K562 (cell line): ENCODE measurements at regions not wholly inside any gene's neighbourhood (a gene's known extent, or its start where the extent isn't known, plus 50 kb on each side); places are given as distances from the start of the nearest gene placed in this dataset.

Experiments
- ATAC-seq: fragments of 200-7000 bp; cut with Tn5 transposase; 3 replicates; pipeline ENCODE4 v1.9.1; 2020; ENCODE audit warnings: moderate library complexity
- BruUV-seq: library from RNA; stranded (reverse); fragments of 400-500 nt; replicated peaks from 2 replicates; lab custom pipeline; 2021; lab: Mats Ljungman, UMichigan
- CTCF ChIA-PET: fragments of 300-600 bp; formaldehyde crosslinking; extraction: SDS; loops from one replicate; lab custom pipeline; 2021; ENCODE audit warnings: low intra/inter-chr PET ratio; lab: Yijun Ruan, JAX
- POLR2A ChIA-PET: fragments of 300-600, 350-650 bp; sonication (Branson Sonifier 250); formaldehyde crosslinking; extraction: SDS; loops from one replicate; lab custom pipeline; 2021; ENCODE audit warnings: antibody characterized with exemption, inconsistent platforms; lab: Yijun Ruan, JAX
- DNase-seq, 4 experiments: peaks; one replicate each; pipeline versions ENCODE4 v3.0.0 to v3.0.0-alpha.2; 2011 to 2018; ENCODE audit warnings: low spot score in 3 of 4, mixed read lengths in 3 of 4; ENCODE audit errors: extremely low read depth in 1 of 4
- FAIRE-seq: peaks from 2 replicates; lab custom pipeline; 2011; peaks lifted over from hg19 to GRCh38; lab: Jason Lieb, UNC
- H2AFZ ChIP-seq: 2 replicates; pipeline ENCODE4 v1.6.0; 2011; ENCODE audit warnings: low read depth, low read length, control low read depth, inconsistent platforms
- H3K27ac ChIP-seq: fragments of 200-600 bp; 3 replicates; pipeline ENCODE4 v1.8.0; 2011; ENCODE audit warnings: low read depth, mild to moderate bottlenecking, control low read depth, inconsistent platforms, low read length, moderate library complexity, mixed read lengths; ENCODE audit errors: extremely low read depth
- H3K27me3 ChIP-seq, 2 experiments: fragments of 300-600 bp in 1 of 2; 2 replicates in 1 of 2; 3 replicates in 1 of 2; pipeline versions ENCODE4 v1.6.0 to v1.8.0; 2011; ENCODE audit warnings: inconsistent platforms in 2 of 2, low read length in 2 of 2, mild to moderate bottlenecking in 1 of 2, mixed read lengths in 1 of 2, moderate library complexity in 1 of 2; ENCODE audit not compliant: control insufficient read depth in 2 of 2, insufficient read depth in 2 of 2
- H3K36me3 ChIP-seq: fragments of 300-600 bp; 3 replicates; pipeline ENCODE4 v1.8.0; 2011; ENCODE audit warnings: mild to moderate bottlenecking, low read length, inconsistent platforms; ENCODE audit not compliant: control insufficient read depth, insufficient read depth
- H3K4me1 ChIP-seq, 2 experiments: fragments of 200-600 bp in 1 of 2; replicated peaks in 1 of 2; 2 replicates in 1 of 2; 3 replicates in 1 of 2; pipeline versions ENCODE4 v1.5.1 to v1.8.0; 2011; ENCODE audit warnings: inconsistent platforms in 2 of 2, low read length in 2 of 2, mild to moderate bottlenecking in 1 of 2, mixed read lengths in 1 of 2, moderate library complexity in 1 of 2; ENCODE audit not compliant: control insufficient read depth in 2 of 2, insufficient read depth in 2 of 2
- H3K4me2 ChIP-seq: 2 replicates; pipeline ENCODE4 v1.6.1; 2011; ENCODE audit warnings: low read length, control low read depth, inconsistent platforms, mixed read lengths; ENCODE audit not compliant: insufficient read depth
- H3K4me3 ChIP-seq: fragments of 200-600 bp; sonication (generic), shearing (Covaris generic); 2 replicates; pipeline ENCODE4 v1.5.1; 2016; ENCODE audit warnings: control low read depth, inconsistent platforms
- H3K79me2 ChIP-seq: fragments of 200-600 bp; 3 replicates; pipeline ENCODE4 v1.8.0; 2011; ENCODE audit warnings: low read length, inconsistent platforms; ENCODE audit not compliant: control insufficient read depth, insufficient read depth
- H3K9ac ChIP-seq, 2 experiments: 2 replicates each; pipeline versions ENCODE4 v1.6.0 to v1.6.1; 2011; ENCODE audit warnings: low read depth in 2 of 2, low read length in 2 of 2, control low read depth in 1 of 2, inconsistent platforms in 1 of 2, mild to moderate bottlenecking in 1 of 2, mixed read lengths in 1 of 2; ENCODE audit not compliant: insufficient read depth in 1 of 2
- H3K9me1 ChIP-seq: one replicate; pipeline ENCODE4 v1.6.0; 2011; ENCODE audit warnings: inconsistent platforms, mild to moderate bottlenecking, low read length, moderate library complexity; ENCODE audit not compliant: control insufficient read depth, insufficient read depth
- H3K9me3 ChIP-seq: replicated peaks from 2 replicates; pipeline ENCODE4 v1.5.1; 2011; ENCODE audit warnings: low read depth, low read length, inconsistent platforms; ENCODE audit not compliant: control insufficient read depth, insufficient read depth
- H4K20me1 ChIP-seq: replicated peaks from 2 replicates; pipeline ENCODE4 v1.6.1; 2011; ENCODE audit warnings: low read length, inconsistent platforms, mixed read lengths; ENCODE audit not compliant: control insufficient read depth, insufficient read depth
- KHSRP ChIP-seq: fragments of 450-650 bp; IDR thresholded peaks from 2 replicates; pipeline ENCODE4 v1.6.1; 2017
- NFXL1 ChIP-seq: fragments of 450-650 bp; formaldehyde crosslinking; IDR thresholded peaks from 2 replicates; pipeline ENCODE4 v1.4.0; 2021; ENCODE audit warnings: mild to moderate bottlenecking
- RNF2 ChIP-seq: sonication (generic); IDR thresholded peaks from 2 replicates; pipeline ENCODE4 v1.6.1; 2016
- STAG1 ChIP-seq: sonication (generic); formaldehyde crosslinking; IDR thresholded peaks from 2 replicates; pipeline ENCODE4 v1.5.0; 2020; ENCODE audit warnings: missing genetic modification reagents, borderline replicate concordance
- ZNF274 ChIP-seq: IDR thresholded peaks from 2 replicates; pipeline ENCODE4 v1.6.1; 2011; ENCODE audit warnings: low read depth, mild to moderate bottlenecking, low read length, moderate library complexity, borderline replicate concordance
- WGBS: fragments of 100-300 bp; shearing (Covaris generic); methylation state at CpG from one replicate; pipeline ENCODE4 v1.1.6; 2016; ENCODE audit warnings: low coverage, mixed read lengths; ENCODE audit not compliant: insufficient coverage; ENCODE audit errors: missing lambda C conversion rate; 5-methylcytosine and 5-hydroxymethylcytosine counted together
- in situ Hi-C: fragments of 300-500 bp; cut with MboI; formaldehyde crosslinking; loops from 4 replicates; pipeline ENCODE4 v1.15.0; 2018; ENCODE audit warnings: inconsistent platforms, mixed read lengths
- intact Hi-C: fragments of 100-400 bp; cut with micrococcal nuclease; formaldehyde crosslinking; loops from 2 replicates; pipeline ENCODE4 v1.14.2; 2022
- TF ChIP-seq, protein P1 (sequence below): sonication (generic); formaldehyde crosslinking; IDR thresholded peaks from 2 replicates; pipeline ENCODE4 v1.8.0; 2022; ENCODE audit warnings: mild to moderate bottlenecking, missing genetic modification reagents, borderline replicate concordance
- TF ChIP-seq, protein P2 (sequence below): sonication (generic); formaldehyde crosslinking; IDR thresholded peaks from 2 replicates; pipeline ENCODE4 v1.8.1; 2022; ENCODE audit warnings: missing genetic modification reagents
- TF ChIP-seq, protein P3 (sequence below): fragments of 450-650 bp; IDR thresholded peaks from 2 replicates; pipeline ENCODE4 v1.6.1; 2016; ENCODE audit warnings: mild to moderate bottlenecking
- TF ChIP-seq, protein P4 (sequence below): IDR thresholded peaks from 2 replicates; pipeline ENCODE4 v1.6.1; 2011; ENCODE audit warnings: borderline replicate concordance, low read depth, mild to moderate bottlenecking, moderate library complexity, low read length; ENCODE audit not compliant: insufficient read depth, poor library complexity, severe bottlenecking

DNA sequence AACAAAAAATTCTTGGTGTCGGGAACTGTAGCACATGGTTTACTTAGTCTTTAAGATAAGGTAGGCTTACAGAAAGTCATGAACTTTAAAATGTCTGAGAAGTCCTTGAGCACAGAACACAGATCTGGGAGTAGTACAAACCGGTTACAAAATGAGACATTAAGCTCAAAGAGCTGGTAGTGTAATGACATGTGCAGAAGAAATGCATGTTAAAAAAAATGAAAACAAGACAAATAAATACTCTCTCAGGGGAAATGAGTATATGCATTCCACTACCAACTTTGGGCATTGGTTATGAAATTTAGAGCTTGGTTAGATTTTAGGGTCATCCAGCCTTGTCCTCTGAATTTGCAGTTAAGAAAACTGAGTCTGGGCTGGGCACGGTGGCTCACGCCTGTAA lies 91.5 kb upstream of the F3 start:
- H3K36me3 ChIP-seq: no peaks in the 10 kb centered on the region

More for the DNA sequence above, 91.5 kb upstream of the F3 start:
- CTCF ChIA-PET: no interaction called here
- no peaks in the 10 kb centered on the region for H3K79me2 ChIP-seq
- no peak for FAIRE-seq
- H2AFZ ChIP-seq: no peak overlapping the region
- no TSS peak for BruUV-seq
- peaks cover 4 to 15% of the 10 kb centered on the region in 2 experiments; a peak in 2 of 5 replicates for H3K27me3 ChIP-seq
- H3K9me1 ChIP-seq: no peaks in the 10 kb centered on the region
- H3K4me1 ChIP-seq: peaks cover 3 to 11% of the 10 kb centered on the region in 2 experiments; a peak in 3 of 5 replicates
- intact Hi-C loops (no loop called here), in situ Hi-C loops (no loop called here)
- TF ChIP-seq NFXL1 (no peak), RNF2 (no peak), KHSRP (no peak), ZNF274 (no peak), STAG1 (no peak)
- TF ChIP-seq, protein P1, sequence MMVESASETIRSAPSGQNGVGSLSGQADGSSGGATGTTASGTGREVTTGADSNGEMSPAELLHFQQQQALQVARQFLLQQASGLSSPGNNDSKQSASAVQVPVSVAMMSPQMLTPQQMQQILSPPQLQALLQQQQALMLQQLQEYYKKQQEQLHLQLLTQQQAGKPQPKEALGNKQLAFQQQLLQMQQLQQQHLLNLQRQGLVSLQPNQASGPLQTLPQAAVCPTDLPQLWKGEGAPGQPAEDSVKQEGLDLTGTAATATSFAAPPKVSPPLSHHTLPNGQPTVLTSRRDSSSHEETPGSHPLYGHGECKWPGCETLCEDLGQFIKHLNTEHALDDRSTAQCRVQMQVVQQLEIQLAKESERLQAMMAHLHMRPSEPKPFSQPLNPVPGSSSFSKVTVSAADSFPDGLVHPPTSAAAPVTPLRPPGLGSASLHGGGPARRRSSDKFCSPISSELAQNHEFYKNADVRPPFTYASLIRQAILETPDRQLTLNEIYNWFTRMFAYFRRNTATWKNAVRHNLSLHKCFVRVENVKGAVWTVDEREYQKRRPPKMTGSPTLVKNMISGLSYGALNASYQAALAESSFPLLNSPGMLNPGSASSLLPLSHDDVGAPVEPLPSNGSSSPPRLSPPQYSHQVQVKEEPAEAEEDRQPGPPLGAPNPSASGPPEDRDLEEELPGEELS (CRISPR knock-in tag): no peak
- TF ChIP-seq, protein P2, sequence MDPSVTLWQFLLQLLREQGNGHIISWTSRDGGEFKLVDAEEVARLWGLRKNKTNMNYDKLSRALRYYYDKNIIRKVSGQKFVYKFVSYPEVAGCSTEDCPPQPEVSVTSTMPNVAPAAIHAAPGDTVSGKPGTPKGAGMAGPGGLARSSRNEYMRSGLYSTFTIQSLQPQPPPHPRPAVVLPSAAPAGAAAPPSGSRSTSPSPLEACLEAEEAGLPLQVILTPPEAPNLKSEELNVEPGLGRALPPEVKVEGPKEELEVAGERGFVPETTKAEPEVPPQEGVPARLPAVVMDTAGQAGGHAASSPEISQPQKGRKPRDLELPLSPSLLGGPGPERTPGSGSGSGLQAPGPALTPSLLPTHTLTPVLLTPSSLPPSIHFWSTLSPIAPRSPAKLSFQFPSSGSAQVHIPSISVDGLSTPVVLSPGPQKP (CRISPR knock-in tag): no peak
- TF ChIP-seq, protein P3, sequence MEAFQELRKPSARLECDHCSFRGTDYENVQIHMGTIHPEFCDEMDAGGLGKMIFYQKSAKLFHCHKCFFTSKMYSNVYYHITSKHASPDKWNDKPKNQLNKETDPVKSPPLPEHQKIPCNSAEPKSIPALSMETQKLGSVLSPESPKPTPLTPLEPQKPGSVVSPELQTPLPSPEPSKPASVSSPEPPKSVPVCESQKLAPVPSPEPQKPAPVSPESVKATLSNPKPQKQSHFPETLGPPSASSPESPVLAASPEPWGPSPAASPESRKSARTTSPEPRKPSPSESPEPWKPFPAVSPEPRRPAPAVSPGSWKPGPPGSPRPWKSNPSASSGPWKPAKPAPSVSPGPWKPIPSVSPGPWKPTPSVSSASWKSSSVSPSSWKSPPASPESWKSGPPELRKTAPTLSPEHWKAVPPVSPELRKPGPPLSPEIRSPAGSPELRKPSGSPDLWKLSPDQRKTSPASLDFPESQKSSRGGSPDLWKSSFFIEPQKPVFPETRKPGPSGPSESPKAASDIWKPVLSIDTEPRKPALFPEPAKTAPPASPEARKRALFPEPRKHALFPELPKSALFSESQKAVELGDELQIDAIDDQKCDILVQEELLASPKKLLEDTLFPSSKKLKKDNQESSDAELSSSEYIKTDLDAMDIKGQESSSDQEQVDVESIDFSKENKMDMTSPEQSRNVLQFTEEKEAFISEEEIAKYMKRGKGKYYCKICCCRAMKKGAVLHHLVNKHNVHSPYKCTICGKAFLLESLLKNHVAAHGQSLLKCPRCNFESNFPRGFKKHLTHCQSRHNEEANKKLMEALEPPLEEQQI: no peak
- TF ChIP-seq, protein P4, sequence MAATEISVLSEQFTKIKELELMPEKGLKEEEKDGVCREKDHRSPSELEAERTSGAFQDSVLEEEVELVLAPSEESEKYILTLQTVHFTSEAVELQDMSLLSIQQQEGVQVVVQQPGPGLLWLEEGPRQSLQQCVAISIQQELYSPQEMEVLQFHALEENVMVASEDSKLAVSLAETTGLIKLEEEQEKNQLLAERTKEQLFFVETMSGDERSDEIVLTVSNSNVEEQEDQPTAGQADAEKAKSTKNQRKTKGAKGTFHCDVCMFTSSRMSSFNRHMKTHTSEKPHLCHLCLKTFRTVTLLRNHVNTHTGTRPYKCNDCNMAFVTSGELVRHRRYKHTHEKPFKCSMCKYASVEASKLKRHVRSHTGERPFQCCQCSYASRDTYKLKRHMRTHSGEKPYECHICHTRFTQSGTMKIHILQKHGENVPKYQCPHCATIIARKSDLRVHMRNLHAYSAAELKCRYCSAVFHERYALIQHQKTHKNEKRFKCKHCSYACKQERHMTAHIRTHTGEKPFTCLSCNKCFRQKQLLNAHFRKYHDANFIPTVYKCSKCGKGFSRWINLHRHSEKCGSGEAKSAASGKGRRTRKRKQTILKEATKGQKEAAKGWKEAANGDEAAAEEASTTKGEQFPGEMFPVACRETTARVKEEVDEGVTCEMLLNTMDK: no peak
- no peaks in the 10 kb centered on the region for H3K9me3 ChIP-seq
- ATAC-seq: no peak
- no peak overlapping the region for H3K27ac ChIP-seq
- POLR2A ChIA-PET: no interaction called here
- 0 out of 2 replicates have a peak, but pooled peaks cover 9% of the 10 kb centered on the region for H4K20me1 ChIP-seq
- H3K4me2 ChIP-seq: no peak overlapping the region
- no peak for DNase-seq
- no peak overlapping the region for H3K4me3 ChIP-seq
- 17% methylated on average over 4 of the region's 4 CpGs for WGBS
- H3K9ac ChIP-seq: no peak overlapping the region
